Small intestine (tissue), 7 donors: ENCODE measurements at regions not wholly inside any gene's neighbourhood (a gene's known extent, or its start where the extent isn't known, plus 50 kb on each side); places are given as distances from the start of the nearest gene placed in this dataset.

Experiments
- DNase-seq, 2 donors: peaks; one replicate each; pipeline versions ENCODE4 v3.0.0 to v3.0.0-alpha.2; 2013
- FAIRE-seq: peaks from 2 replicates; lab custom pipeline; 2012; peaks lifted over from hg19 to GRCh38; lab: Jason Lieb, UNC
- H3K27ac ChIP-seq, 3 donors: one replicate each; pipeline ENCODE4 v1.5.1; 2013; ENCODE audit warnings: low read length in 2 of 3, mild to moderate bottlenecking in 2 of 3, control low read depth in 1 of 3, inconsistent platforms in 1 of 3, low read depth in 1 of 3, moderate library complexity in 1 of 3
- H3K27me3 ChIP-seq, 3 donors: one replicate each; pipeline ENCODE4 v1.6.1; 2013; ENCODE audit warnings: low read length in 3 of 3, inconsistent platforms in 1 of 3; ENCODE audit not compliant: control insufficient read depth in 3 of 3, insufficient read depth in 3 of 3
- H3K36me3 ChIP-seq, 3 donors: one replicate each; pipeline ENCODE4 v1.6.1; 2013; ENCODE audit warnings: low read length in 3 of 3, inconsistent platforms in 1 of 3, low read depth in 1 of 3, mild to moderate bottlenecking in 1 of 3, moderate library complexity in 1 of 3; ENCODE audit not compliant: control insufficient read depth in 3 of 3, insufficient read depth in 2 of 3
- H3K4me1 ChIP-seq, 3 donors: one replicate each; pipeline ENCODE4 v1.6.1; 2013; ENCODE audit warnings: low read length in 2 of 3, inconsistent platforms in 1 of 3, low read depth in 1 of 3, mild to moderate bottlenecking in 1 of 3, moderate library complexity in 1 of 3; ENCODE audit not compliant: control insufficient read depth in 3 of 3, insufficient read depth in 2 of 3
- H3K4me3 ChIP-seq, 3 donors: one replicate each; pipeline ENCODE4 v1.5.1; 2013; ENCODE audit warnings: low read length in 3 of 3, control low read depth in 1 of 3, inconsistent platforms in 1 of 3, low read depth in 1 of 3, mild to moderate bottlenecking in 1 of 3, moderate library complexity in 1 of 3
- H3K9me3 ChIP-seq, 2 donors: one replicate each; pipeline ENCODE4 v1.6.1; 2013; ENCODE audit warnings: low read depth in 1 of 2, low read length in 1 of 2; ENCODE audit not compliant: control insufficient read depth in 2 of 2, insufficient read depth in 1 of 2
- WGBS, 3 donors: extraction: QIAGEN DNeasy Blood & Tissue Kit; methylation state at CpG; one replicate each; pipeline ENCODE4 v1.1.7; 2013; 5-methylcytosine and 5-hydroxymethylcytosine counted together
- donor health status: healthy with polysubstance abuse.
- donor health status: control.
- donor health status: control.
- donor health status: Bipolar disorder and iron deficiency.
- donor health status: healthy.

- no peaks in the 10 kb centered on the region for H3K36me3 ChIP-seq
- FAIRE-seq (no peak), DNase-seq (peak in 1 of 2 donors; percentile 7)
- H3K4me1 ChIP-seq = no peaks in the 10 kb centered on the region
- no peak overlapping the region for H3K4me3 ChIP-seq
- peak overlapping the region in 2 of 3 donors; percentile 26 to 89 for H3K27ac ChIP-seq
- 58 to 81% (median 70%) methylated on average over 9 of the region's 9 CpGs for WGBS, 3 donors
- no peaks in the 10 kb centered on the region for H3K9me3 ChIP-seq
- no peaks in the 10 kb centered on the region for H3K27me3 ChIP-seq
These were observed 155.4 kb downstream of the TMX1 start for GRCh38 chr14:51395361-51395849.

GRCh38 chr14:51396222-51396815 is 156.3 kb downstream of the TMX1 start:
- Histone ChIP-seq H3K9me3 (no peaks in the 10 kb centered on the region), H3K36me3 (no peaks in the 10 kb centered on the region), H3K4me1 (no peaks in the 10 kb centered on the region), H3K27ac (peak overlapping the region in 2 of 3 donors; percentile 11 to 87), H3K27me3 (no peaks in the 10 kb centered on the region), H3K4me3 (no peak overlapping the region)
- no peak for DNase-seq
- 50 to 65% (median 56%) methylated on average over 11 of the region's 11 CpGs for WGBS, 3 donors
- no peak for FAIRE-seq

- Histone ChIP-seq H3K36me3 (no peaks in the 10 kb centered on the region), H3K27ac (no peak overlapping the region), H3K4me3 (no peak overlapping the region), H3K27me3 (no peaks in the 10 kb centered on the region), H3K9me3 (no peaks in the 10 kb centered on the region), H3K4me1 (no peaks in the 10 kb centered on the region)
- FAIRE-seq = no peak
- WGBS, 3 donors = 46 to 67% (median 61%) methylated on average over 4 of the region's 4 CpGs
- DNase-seq = no peak
These were observed 158.9 kb downstream of the TMX1 start for GRCh38 chr14:51398898-51399297.

- Histone ChIP-seq H3K27ac (no peak overlapping the region), H3K9me3 (no peaks in the 10 kb centered on the region), H3K4me3 (no peak overlapping the region), H3K27me3 (no peaks in the 10 kb centered on the region), H3K36me3 (no peaks in the 10 kb centered on the region), H3K4me1 (no peaks in the 10 kb centered on the region)
- DNase-seq (no peak), FAIRE-seq (no peak)
- WGBS, 3 donors = 39 to 60% (median 47%) methylated on average over 2 of the region's 2 CpGs
These were observed 160.1 kb downstream of the TMX1 start for GRCh38 chr14:51400139-51400538.

GRCh38 chr14:51401272-51401671 is 161.2 kb downstream of the TMX1 start:
- Histone ChIP-seq H3K9me3 (no peaks in the 10 kb centered on the region), H3K36me3 (no peaks in the 10 kb centered on the region), H3K4me3 (no peak overlapping the region), H3K27ac (no peak overlapping the region), H3K27me3 (no peaks in the 10 kb centered on the region), H3K4me1 (no peaks in the 10 kb centered on the region)
- WGBS, 3 donors = 75 to 84% (median 83%) methylated on average over 2 of the region's 2 CpGs
- FAIRE-seq = no peak
- DNase-seq = no peak

- FAIRE-seq = no peak
- H3K27ac ChIP-seq = peak overlapping the region in 1 of 3 donors; percentile 0
These were observed 161.7 kb downstream of the TMX1 start for GRCh38 chr14:51401756-51402155.

GRCh38 chr14:51410897-51411296 is 170.8 kb downstream of the TMX1 start:
- no peak for FAIRE-seq
- no peaks in the 10 kb centered on the region for H3K4me1 ChIP-seq
- no peak overlapping the region for H3K27ac ChIP-seq
- H3K27me3 ChIP-seq = no peaks in the 10 kb centered on the region
- no peak for DNase-seq
- WGBS, 3 donors = 54 to 65% (median 55%) methylated on average over 3 of the region's 3 CpGs
- no peak overlapping the region for H3K4me3 ChIP-seq
- H3K36me3 ChIP-seq = no peaks in the 10 kb centered on the region
- H3K9me3 ChIP-seq = no peaks in the 10 kb centered on the region

More at GRCh38 chr14:51401756-51402155, 161.7 kb downstream of the TMX1 start:
- 28 to 53% (median 42%) methylated on average over 2 of the region's 2 CpGs for WGBS, 3 donors
- H3K27me3 ChIP-seq = no peaks in the 10 kb centered on the region
- H3K4me1 ChIP-seq = no peaks in the 10 kb centered on the region
- DNase-seq = no peak
- no peaks in the 10 kb centered on the region for H3K9me3 ChIP-seq
- H3K36me3 ChIP-seq = no peaks in the 10 kb centered on the region
- H3K4me3 ChIP-seq = no peak overlapping the region

GRCh38 chr14:51419685-51420084 is 179.6 kb downstream of the TMX1 start:
- 54 to 65% (median 57%) methylated on average over 7 of the region's 7 CpGs for WGBS, 3 donors
- Histone ChIP-seq H3K27ac (no peak overlapping the region), H3K27me3 (no peaks in the 10 kb centered on the region), H3K4me3 (no peak overlapping the region), H3K4me1 (no peaks in the 10 kb centered on the region), H3K9me3 (peaks cover 0 to 14% of the 10 kb centered on the region in 2 donors), H3K36me3 (no peaks in the 10 kb centered on the region)
- no peak for DNase-seq
- FAIRE-seq = no peak

GRCh38 chr14:51422704-51423103 is 182.7 kb downstream of the TMX1 start:
- Histone ChIP-seq H3K36me3 (no peaks in the 10 kb centered on the region), H3K27me3 (no peaks in the 10 kb centered on the region), H3K4me3 (no peak overlapping the region), H3K9me3 (peaks cover 0 to 14% of the 10 kb centered on the region in 2 donors), H3K4me1 (no peaks in the 10 kb centered on the region), H3K27ac (no peak overlapping the region)
- FAIRE-seq (no peak), DNase-seq (no peak)
- 89 to 94% (median 91%) methylated on average over 3 of the region's 3 CpGs for WGBS, 3 donors
